Astrocyte (in vitro differentiated cells and primary cell): ENCODE measurements at regions not wholly inside any gene's neighbourhood (a gene's known extent, or its start where the extent isn't known, plus 50 kb on each side); places are given as distances from the start of the nearest gene placed in this dataset.

Experiments
- DNase-seq: peaks from one replicate; pipeline ENCODE4 v3.0.0-alpha.2; 2010; ENCODE audit warnings: low read depth
- FAIRE-seq: peaks from 2 replicates; lab custom pipeline; 2011; peaks lifted over from hg19 to GRCh38; lab: Jason Lieb, UNC
- H2AFZ ChIP-seq: 2 replicates; pipeline ENCODE4 v1.6.0; 2012; ENCODE audit warnings: low read depth, low read length, inconsistent platforms
- H3K27ac ChIP-seq: 2 replicates; pipeline ENCODE4 v1.5.1; 2011; ENCODE audit warnings: low read depth, low read length, inconsistent platforms
- H3K27me3 ChIP-seq: 2 replicates; pipeline ENCODE4 v1.6.0; 2011; ENCODE audit warnings: low read length, inconsistent platforms; ENCODE audit not compliant: insufficient read depth
- H3K36me3 ChIP-seq: 2 replicates; pipeline ENCODE4 v1.5.1; 2011; ENCODE audit warnings: low read length, inconsistent platforms; ENCODE audit not compliant: insufficient read depth
- H3K4me1 ChIP-seq: 2 replicates; pipeline ENCODE4 v1.5.1; 2011; ENCODE audit warnings: low read length, inconsistent platforms; ENCODE audit not compliant: insufficient read depth
- H3K4me2 ChIP-seq: 2 replicates; pipeline ENCODE4 v1.6.0; 2012; ENCODE audit warnings: low read length, inconsistent platforms
- H3K4me3 ChIP-seq: 2 replicates; pipeline ENCODE4 v1.5.1; 2011; ENCODE audit warnings: low read depth, mild to moderate bottlenecking, low read length, inconsistent platforms; ENCODE audit not compliant: insufficient read depth
- H3K79me2 ChIP-seq: 2 replicates; pipeline ENCODE4 v1.6.0; 2012; ENCODE audit warnings: mild to moderate bottlenecking, low read length, inconsistent platforms; ENCODE audit not compliant: insufficient read depth
- H3K9ac ChIP-seq: 2 replicates; pipeline ENCODE4 v1.6.0; 2012; ENCODE audit warnings: mild to moderate bottlenecking, low read length, inconsistent platforms
- H3K9me3 ChIP-seq: 2 replicates; pipeline ENCODE4 v1.5.1; 2012; ENCODE audit warnings: low read depth, mild to moderate bottlenecking, low read length, inconsistent platforms; ENCODE audit not compliant: insufficient read depth
- H4K20me1 ChIP-seq: 2 replicates; pipeline ENCODE4 v1.6.0; 2012; ENCODE audit warnings: low read length, inconsistent platforms; ENCODE audit not compliant: insufficient read depth
- H3K27ac Mint-ChIP-seq: one replicate; pipeline ENCODE4 v1.8.0; 2021; ENCODE audit warnings: mild to moderate bottlenecking, mixed read lengths; ENCODE audit not compliant: unreplicated experiment
- H3K27me3 Mint-ChIP-seq: one replicate; pipeline ENCODE4 v1.8.0; 2021; ENCODE audit warnings: low read depth, mixed read lengths; ENCODE audit not compliant: unreplicated experiment
- H3K36me3 Mint-ChIP-seq: one replicate; pipeline ENCODE4 v1.8.0; 2021; ENCODE audit warnings: low read depth, mixed read lengths; ENCODE audit not compliant: unreplicated experiment
- H3K4me1 Mint-ChIP-seq: one replicate; pipeline ENCODE4 v1.8.0; 2021; ENCODE audit warnings: low read depth, mixed read lengths; ENCODE audit not compliant: unreplicated experiment
- H3K4me3 Mint-ChIP-seq: one replicate; pipeline ENCODE4 v1.8.0; 2021; ENCODE audit warnings: mild to moderate bottlenecking, moderate library complexity, mixed read lengths; ENCODE audit not compliant: unreplicated experiment
- H3K9me3 Mint-ChIP-seq: one replicate; pipeline ENCODE4 v1.8.0; 2021; ENCODE audit warnings: mild to moderate bottlenecking, mixed read lengths; ENCODE audit not compliant: unreplicated experiment
- CTCF ChIP-seq: IDR thresholded peaks from 2 replicates; pipeline ENCODE4 v1.5.1; 2011; ENCODE audit warnings: low read depth, mild to moderate bottlenecking, inconsistent platforms, low read length, moderate library complexity; ENCODE audit not compliant: insufficient read depth
- EZH2 ChIP-seq: IDR thresholded peaks from 2 replicates; pipeline ENCODE4 v1.6.1; 2012; ENCODE audit warnings: mild to moderate bottlenecking, low read length, inconsistent platforms; ENCODE audit not compliant: insufficient read depth

DNA sequence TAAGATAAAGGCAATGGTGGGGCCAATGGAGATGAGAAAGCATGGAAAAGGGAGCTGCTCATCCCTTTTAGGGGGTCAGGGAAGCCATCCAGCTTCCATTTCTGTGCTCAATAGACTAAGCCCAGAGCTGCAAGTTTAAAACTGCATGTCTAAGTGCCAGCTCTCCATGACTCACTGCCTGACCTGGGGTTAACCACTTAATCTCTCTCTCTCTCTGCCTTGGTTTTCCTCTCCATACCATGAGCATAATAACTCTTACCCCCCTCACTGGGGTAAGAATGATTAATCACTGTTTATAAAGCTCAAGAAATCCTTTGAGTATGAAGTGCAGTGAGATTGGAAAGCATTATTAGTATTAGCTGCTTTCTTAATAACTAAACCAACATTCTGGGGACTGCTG is 1382.4 kb upstream of the WWC1 start:
- DNase-seq (peak; percentile 92), FAIRE-seq (no peak)
- Histone ChIP-seq H3K27ac (no peak overlapping the region), H3K27me3 (no peaks in the 10 kb centered on the region), H3K4me2 (peak overlapping the region; percentile 51), H3K9me3 (no peaks in the 10 kb centered on the region), H3K79me2 (no peaks in the 10 kb centered on the region), H3K4me1 (peaks cover 21% of the 10 kb centered on the region), H3K9ac (no peak overlapping the region), H2AFZ (no peak overlapping the region), H3K36me3 (no peaks in the 10 kb centered on the region), H4K20me1 (no peaks in the 10 kb centered on the region), H3K4me3 (no peak overlapping the region)
- Mint-ChIP-seq H3K27me3 (no peaks in the 10 kb centered on the region), H3K4me3 (no peak overlapping the region), H3K9me3 (no peaks in the 10 kb centered on the region), H3K4me1 (peaks cover 24% of the 10 kb centered on the region), H3K36me3 (no peaks in the 10 kb centered on the region), H3K27ac (peak overlapping the region; percentile 24)
- no peak for TF ChIP-seq CTCF

GRCh38 chr5:166909926-166910325 is 1381.5 kb upstream of the WWC1 start:
- no peak overlapping the region for H3K9ac ChIP-seq
- peak overlapping the region; percentile 41 for H3K27ac Mint-ChIP-seq
- no peaks in the 10 kb centered on the region for H4K20me1 ChIP-seq
- H3K9me3 ChIP-seq, result no peaks in the 10 kb centered on the region
- H3K4me2 ChIP-seq, result peak overlapping the region; percentile 51
- H3K36me3 Mint-ChIP-seq, result no peaks in the 10 kb centered on the region
- H3K36me3 ChIP-seq, result no peaks in the 10 kb centered on the region
- no peak for DNase-seq
- peaks cover 21% of the 10 kb centered on the region for H3K4me1 ChIP-seq
- H3K27me3 ChIP-seq, result no peaks in the 10 kb centered on the region
- H3K4me3 ChIP-seq, result no peak overlapping the region
- TF ChIP-seq EZH2 (no peak), CTCF (no peak)
- H3K4me3 Mint-ChIP-seq, result no peak overlapping the region
- H3K79me2 ChIP-seq, result no peaks in the 10 kb centered on the region
- H3K9me3 Mint-ChIP-seq, result no peaks in the 10 kb centered on the region
- no peak overlapping the region for H2AFZ ChIP-seq
- H3K27me3 Mint-ChIP-seq, result no peaks in the 10 kb centered on the region
- FAIRE-seq, result no peak
- H3K4me1 Mint-ChIP-seq, result peaks cover 24% of the 10 kb centered on the region
- no peak overlapping the region for H3K27ac ChIP-seq

GRCh38 chr5:166910995-166911394 is 1380.5 kb upstream of the WWC1 start:
- Histone ChIP-seq H3K27me3 (no peaks in the 10 kb centered on the region), H3K36me3 (no peaks in the 10 kb centered on the region), H3K4me1 (peaks cover 21% of the 10 kb centered on the region), H3K9me3 (no peaks in the 10 kb centered on the region), H3K4me3 (no peak overlapping the region), H2AFZ (no peak overlapping the region), H3K4me2 (no peak overlapping the region), H3K27ac (no peak overlapping the region), H3K79me2 (no peaks in the 10 kb centered on the region), H4K20me1 (no peaks in the 10 kb centered on the region), H3K9ac (no peak overlapping the region)
- Mint-ChIP-seq H3K9me3 (no peaks in the 10 kb centered on the region), H3K27ac (no peak overlapping the region), H3K4me1 (peaks cover 23% of the 10 kb centered on the region), H3K36me3 (no peaks in the 10 kb centered on the region), H3K27me3 (no peaks in the 10 kb centered on the region), H3K4me3 (no peak overlapping the region)
- no peak for FAIRE-seq
- no peak for DNase-seq
- no peak for TF ChIP-seq CTCF
- no peak for TF ChIP-seq EZH2
